Esophagus muscularis mucosa (tissue), 4 donors: ENCODE measurements at regions not wholly inside any gene's neighbourhood (a gene's known extent, or its start where the extent isn't known, plus 50 kb on each side); places are given as distances from the start of the nearest gene placed in this dataset.

Experiments used
- EP300 ChIP-seq: sonication (generic); formaldehyde crosslinking; IDR thresholded peaks from one replicate; pipeline ENCODE4 v1.6.1; 2017; ENCODE audit warnings: antibody characterized with exemption
- POLR2A ChIP-seq: fragments of 450-650 bp; IDR thresholded peaks from one replicate; pipeline ENCODE4 v1.6.1; 2017; ENCODE audit warnings: antibody characterized with exemption, moderate library complexity, mild to moderate bottlenecking, low read depth
- TF ChIP-seq, protein P1 (sequence below), 3 experiments: fragments of 200-600 bp in 2 of 3; fragments of 450-650 bp in 1 of 3; sonication (generic) in 2 of 3; IDR thresholded peaks; one replicate each; pipeline ENCODE4 v1.5.1; 2017 to 2019; ENCODE audit warnings: antibody characterized with exemption in 3 of 3, mild to moderate bottlenecking in 2 of 3, moderate library complexity in 1 of 3

DNA sequence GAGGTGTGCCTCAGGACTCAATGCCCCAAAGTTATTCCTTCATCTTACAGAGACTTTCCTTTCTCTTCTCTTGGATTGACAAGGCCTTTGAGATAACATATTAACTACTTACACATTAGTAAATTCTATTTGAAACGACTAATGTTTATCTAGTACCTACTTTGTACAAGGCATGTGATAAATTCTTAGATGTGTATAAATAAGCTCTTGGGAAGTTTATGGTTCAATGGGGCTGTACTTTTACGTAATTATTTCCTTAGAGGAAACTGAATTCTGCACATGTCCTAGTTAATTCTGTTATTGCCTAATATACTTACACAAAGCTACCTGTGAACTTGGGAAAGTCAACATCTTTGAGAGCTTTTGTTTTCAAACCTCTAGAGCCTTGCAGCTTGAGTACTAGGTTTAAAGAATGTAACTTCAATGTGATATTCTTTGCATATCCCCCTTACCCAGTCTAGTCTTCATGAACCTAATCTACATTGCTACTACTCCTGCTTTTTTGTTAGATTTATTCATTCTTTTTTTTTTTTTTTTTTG is 58.5 kb upstream of the RAP2B start:
- TF ChIP-seq EP300 (no peak), POLR2A (no peak)
- TF ChIP-seq, protein P1, sequence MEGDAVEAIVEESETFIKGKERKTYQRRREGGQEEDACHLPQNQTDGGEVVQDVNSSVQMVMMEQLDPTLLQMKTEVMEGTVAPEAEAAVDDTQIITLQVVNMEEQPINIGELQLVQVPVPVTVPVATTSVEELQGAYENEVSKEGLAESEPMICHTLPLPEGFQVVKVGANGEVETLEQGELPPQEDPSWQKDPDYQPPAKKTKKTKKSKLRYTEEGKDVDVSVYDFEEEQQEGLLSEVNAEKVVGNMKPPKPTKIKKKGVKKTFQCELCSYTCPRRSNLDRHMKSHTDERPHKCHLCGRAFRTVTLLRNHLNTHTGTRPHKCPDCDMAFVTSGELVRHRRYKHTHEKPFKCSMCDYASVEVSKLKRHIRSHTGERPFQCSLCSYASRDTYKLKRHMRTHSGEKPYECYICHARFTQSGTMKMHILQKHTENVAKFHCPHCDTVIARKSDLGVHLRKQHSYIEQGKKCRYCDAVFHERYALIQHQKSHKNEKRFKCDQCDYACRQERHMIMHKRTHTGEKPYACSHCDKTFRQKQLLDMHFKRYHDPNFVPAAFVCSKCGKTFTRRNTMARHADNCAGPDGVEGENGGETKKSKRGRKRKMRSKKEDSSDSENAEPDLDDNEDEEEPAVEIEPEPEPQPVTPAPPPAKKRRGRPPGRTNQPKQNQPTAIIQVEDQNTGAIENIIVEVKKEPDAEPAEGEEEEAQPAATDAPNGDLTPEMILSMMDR (IDR thresholded peaks at IDR 0.05) = no peak
